ENCODE measurements at regions not wholly inside any gene's neighbourhood (a gene's known extent, or its start where the extent isn't known, plus 50 kb on each side); places are given as distances from the start of the nearest gene placed in this dataset.

GRCh38 chr5:158288272-158288657 is 429.3 kb upstream of the CLINT1 start:
- DNase-seq: no peak

- no peak for DNase-seq
Measured at GRCh38 chr5:158287643-158288271, 428.8 kb upstream of the CLINT1 start.

GRCh38 chr5:158286827-158287226 is 427.9 kb upstream of the CLINT1 start:
- DNase-seq: no peak

- DNase-seq: no peak
Measured at GRCh38 chr5:158285698-158286097, 426.8 kb upstream of the CLINT1 start.

- no peak for DNase-seq
Measured at GRCh38 chr5:158284242-158284641, 425.3 kb upstream of the CLINT1 start.

GRCh38 chr5:158283397-158283796 is 424.5 kb upstream of the CLINT1 start:
- DNase-seq: no peak

GRCh38 chr5:158278216-158278925 is 419.4 kb upstream of the CLINT1 start:
- DNase-seq: no peak

- DNase-seq: no peak
Measured at GRCh38 chr5:158277276-158277675, 418.3 kb upstream of the CLINT1 start.

GRCh38 chr5:158276692-158277091 is 417.7 kb upstream of the CLINT1 start:
- DNase-seq: no peak

- DNase-seq: no peak
Measured at GRCh38 chr5:158275511-158275910, 416.6 kb upstream of the CLINT1 start.

- DNase-seq: no peak
Measured at GRCh38 chr5:158273035-158273434, 414.1 kb upstream of the CLINT1 start.

GRCh38 chr5:158272409-158272808 is 413.5 kb upstream of the CLINT1 start:
- DNase-seq: no peak

GRCh38 chr5:158270996-158271554 is 412.1 kb upstream of the CLINT1 start:
- DNase-seq: no peak

GRCh38 chr5:158268286-158268685 is 409.3 kb upstream of the CLINT1 start:
- no peak for DNase-seq

- no peak for DNase-seq
Measured at GRCh38 chr5:158267228-158267627, 408.3 kb upstream of the CLINT1 start.

GRCh38 chr5:158265931-158266700 is 407.2 kb upstream of the CLINT1 start:
- DNase-seq: no peak

GRCh38 chr5:158265346-158265745 is 406.4 kb upstream of the CLINT1 start:
- DNase-seq: no peak

GRCh38 chr5:158264264-158264663 is 405.3 kb upstream of the CLINT1 start:
- no peak for DNase-seq

- no peak for DNase-seq
Measured at GRCh38 chr5:158261674-158262367, 402.9 kb upstream of the CLINT1 start.

GRCh38 chr5:158256096-158256495 is 397.2 kb upstream of the CLINT1 start:
- DNase-seq: no peak

GRCh38 chr5:158255609-158256008 is 396.7 kb upstream of the CLINT1 start:
- DNase-seq: no peak

GRCh38 chr5:158246661-158247060 is 387.7 kb upstream of the CLINT1 start:
- no peak for DNase-seq

- no peak for DNase-seq
Measured at GRCh38 chr5:158245513-158245912, 386.6 kb upstream of the CLINT1 start.

All from Kasumi-1 (cell line).